ENCODE measurements at regions not wholly inside any gene's neighbourhood (a gene's known extent, or its start where the extent isn't known, plus 50 kb on each side); places are given as distances from the start of the nearest gene placed in this dataset.
"Not testable (repeated sequence)": the region's sequence is repeated elsewhere in the genome, so short reads cannot be mapped to it uniquely, and the experiment has no call there.

GRCh38 chr2:142525720-142526119 lies 351.7 kb upstream of the KYNU start:
- no peak for DNase-seq (ENCODE audit: extremely low spot score, insufficient read length, low read depth)

GRCh38 chr2:142521492-142521891 lies 356.0 kb upstream of the KYNU start:
- DNase-seq (ENCODE audit: extremely low spot score, insufficient read length, low read depth) (no peak), FAIRE-seq (no peak)

More at GRCh38 chr2:142525720-142526119, 351.7 kb upstream of the KYNU start:
- FAIRE-seq: no peak

- no peak for DNase-seq (ENCODE audit: extremely low spot score, insufficient read length, low read depth)
- no peak for FAIRE-seq
Measured at GRCh38 chr2:142515493-142515892, 362.0 kb upstream of the KYNU start.

- no peak for FAIRE-seq
- no peak for DNase-seq (ENCODE audit: extremely low spot score, insufficient read length, low read depth)
Measured at GRCh38 chr2:142509401-142509800, 368.1 kb upstream of the KYNU start.

GRCh38 chr2:142504754-142505153 lies 372.7 kb upstream of the KYNU start:
- no peak for DNase-seq (ENCODE audit: extremely low spot score, insufficient read length, low read depth)
- no peak for FAIRE-seq

- no peak for FAIRE-seq
- DNase-seq (ENCODE audit: extremely low spot score, insufficient read length, low read depth): no peak
Measured at GRCh38 chr2:142502402-142502801, 371.6 kb upstream of the LRP1B start.

GRCh38 chr2:142495141-142495540 lies 364.3 kb upstream of the LRP1B start:
- FAIRE-seq (no peak), DNase-seq (ENCODE audit: extremely low spot score, insufficient read length, low read depth) (no peak)

GRCh38 chr2:142489631-142490030 lies 358.8 kb upstream of the LRP1B start:
- FAIRE-seq; DNase-seq (ENCODE audit: extremely low spot score, insufficient read length, low read depth): not testable (repeated sequence)

GRCh38 chr2:142484111-142484510 lies 353.3 kb upstream of the LRP1B start:
- DNase-seq (ENCODE audit: extremely low spot score, insufficient read length, low read depth) (no peak), FAIRE-seq (no peak)

GRCh38 chr2:142483653-142484052 lies 352.8 kb upstream of the LRP1B start:
- no peak for FAIRE-seq

GRCh38 chr2:142478206-142478605 lies 347.4 kb upstream of the LRP1B start:
- DNase-seq (ENCODE audit: extremely low spot score, insufficient read length, low read depth): no peak
- no peak for FAIRE-seq

More at GRCh38 chr2:142483653-142484052, 352.8 kb upstream of the LRP1B start:
- no peak for DNase-seq (ENCODE audit: extremely low spot score, insufficient read length, low read depth)

GRCh38 chr2:142472382-142472781 lies 341.6 kb upstream of the LRP1B start:
- DNase-seq (ENCODE audit: extremely low spot score, insufficient read length, low read depth): no peak
- no peak for FAIRE-seq

- FAIRE-seq (no peak), DNase-seq (ENCODE audit: extremely low spot score, insufficient read length, low read depth) (no peak)
Measured at GRCh38 chr2:142467321-142467720, 336.5 kb upstream of the LRP1B start.

GRCh38 chr2:142463047-142463446 lies 332.2 kb upstream of the LRP1B start:
- FAIRE-seq (no peak), DNase-seq (ENCODE audit: extremely low spot score, insufficient read length, low read depth) (no peak)

- FAIRE-seq (no peak), DNase-seq (ENCODE audit: extremely low spot score, insufficient read length, low read depth) (no peak)
Measured at GRCh38 chr2:142462306-142462705, 331.5 kb upstream of the LRP1B start.

- FAIRE-seq (no peak), DNase-seq (ENCODE audit: extremely low spot score, insufficient read length, low read depth) (no peak)
Measured at GRCh38 chr2:142445551-142446072, 314.8 kb upstream of the LRP1B start.

- DNase-seq (ENCODE audit: extremely low spot score, insufficient read length, low read depth) (no peak), FAIRE-seq (no peak)
Measured at GRCh38 chr2:142445023-142445422, 314.2 kb upstream of the LRP1B start.

GRCh38 chr2:142435847-142436246 lies 305.0 kb upstream of the LRP1B start:
- no peak for FAIRE-seq
- DNase-seq (ENCODE audit: extremely low spot score, insufficient read length, low read depth): no peak

GRCh38 chr2:142426064-142426463 lies 295.2 kb upstream of the LRP1B start:
- FAIRE-seq: no peak
- no peak for DNase-seq (ENCODE audit: extremely low spot score, insufficient read length, low read depth)

GRCh38 chr2:142425551-142425950 lies 294.7 kb upstream of the LRP1B start:
- FAIRE-seq (no peak), DNase-seq (ENCODE audit: extremely low spot score, insufficient read length, low read depth) (no peak)

- FAIRE-seq (no peak), DNase-seq (ENCODE audit: extremely low spot score, insufficient read length, low read depth) (no peak)
Measured at GRCh38 chr2:142423603-142424002, 292.8 kb upstream of the LRP1B start.

GRCh38 chr2:142422769-142423168 lies 292.0 kb upstream of the LRP1B start:
- DNase-seq (ENCODE audit: extremely low spot score, insufficient read length, low read depth) (no peak), FAIRE-seq (no peak)

- no peak for DNase-seq (ENCODE audit: extremely low spot score, insufficient read length, low read depth)
Measured at GRCh38 chr2:142422041-142422440, 291.2 kb upstream of the LRP1B start.

More at GRCh38 chr2:142422041-142422440, 291.2 kb upstream of the LRP1B start:
- no peak for FAIRE-seq

Measured in GM18507 (cell line).